ENCODE measurements at regions not wholly inside any gene's neighbourhood (a gene's known extent, or its start where the extent isn't known, plus 50 kb on each side); places are given as distances from the start of the nearest gene placed in this dataset.
"Not testable (repeated sequence)": the region's sequence is repeated elsewhere in the genome, so short reads cannot be mapped to it uniquely, and the experiment has no call there.

DNA sequence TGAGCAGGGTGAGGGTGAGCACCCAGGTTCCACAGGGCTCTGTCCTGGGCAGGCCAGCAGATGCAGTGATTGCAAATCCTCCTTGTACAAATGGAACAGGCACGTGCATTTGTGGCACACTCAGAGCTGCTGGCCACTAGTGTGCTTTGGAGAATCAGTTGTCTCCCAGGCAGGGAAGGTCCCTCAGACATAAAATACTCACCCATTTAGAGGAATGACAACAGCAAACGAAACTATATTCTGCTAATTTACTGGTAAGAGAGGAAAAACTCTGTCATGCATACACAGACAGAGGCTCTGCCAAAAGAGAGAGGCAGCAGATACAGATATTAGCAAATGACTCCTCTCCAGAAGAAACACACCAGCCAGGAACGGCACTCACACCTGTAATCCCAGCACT, 116.5 kb upstream of the PLGLB2 start:
- TF ChIP-seq, protein P1, sequence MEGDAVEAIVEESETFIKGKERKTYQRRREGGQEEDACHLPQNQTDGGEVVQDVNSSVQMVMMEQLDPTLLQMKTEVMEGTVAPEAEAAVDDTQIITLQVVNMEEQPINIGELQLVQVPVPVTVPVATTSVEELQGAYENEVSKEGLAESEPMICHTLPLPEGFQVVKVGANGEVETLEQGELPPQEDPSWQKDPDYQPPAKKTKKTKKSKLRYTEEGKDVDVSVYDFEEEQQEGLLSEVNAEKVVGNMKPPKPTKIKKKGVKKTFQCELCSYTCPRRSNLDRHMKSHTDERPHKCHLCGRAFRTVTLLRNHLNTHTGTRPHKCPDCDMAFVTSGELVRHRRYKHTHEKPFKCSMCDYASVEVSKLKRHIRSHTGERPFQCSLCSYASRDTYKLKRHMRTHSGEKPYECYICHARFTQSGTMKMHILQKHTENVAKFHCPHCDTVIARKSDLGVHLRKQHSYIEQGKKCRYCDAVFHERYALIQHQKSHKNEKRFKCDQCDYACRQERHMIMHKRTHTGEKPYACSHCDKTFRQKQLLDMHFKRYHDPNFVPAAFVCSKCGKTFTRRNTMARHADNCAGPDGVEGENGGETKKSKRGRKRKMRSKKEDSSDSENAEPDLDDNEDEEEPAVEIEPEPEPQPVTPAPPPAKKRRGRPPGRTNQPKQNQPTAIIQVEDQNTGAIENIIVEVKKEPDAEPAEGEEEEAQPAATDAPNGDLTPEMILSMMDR (IDR thresholded peaks at IDR 0.05), result not testable (repeated sequence)
- not testable (repeated sequence) for TF ChIP-seq POLR2A (IDR thresholded peaks at IDR 0.05)

Measured in lower leg skin (tissue), 3 donors.